Hepatic stellate cell (primary cell): ENCODE measurements at regions not wholly inside any gene's neighbourhood (a gene's known extent, or its start where the extent isn't known, plus 50 kb on each side); places are given as distances from the start of the nearest gene placed in this dataset.

Experiments
- DNase-seq: peaks from one replicate; pipeline ENCODE4 v3.0.0; 2011; ENCODE audit warnings: low spot score

GRCh38 chr2:8006626-8007025, 675.2 kb upstream of the ID2 start:
- DNase-seq: no peak

GRCh38 chr2:8009010-8009597, 672.8 kb upstream of the ID2 start:
- DNase-seq: no peak

- no peak for DNase-seq
Measured at GRCh38 chr2:8015848-8016600, 665.8 kb upstream of the ID2 start.

- DNase-seq: no peak
Measured at GRCh38 chr2:8016688-8017087, 665.2 kb upstream of the ID2 start.

- no peak for DNase-seq
Measured at GRCh38 chr2:8018956-8019355, 662.9 kb upstream of the ID2 start.

- no peak for DNase-seq
Measured at GRCh38 chr2:8019934-8020333, 661.9 kb upstream of the ID2 start.

- DNase-seq: no peak
Measured at GRCh38 chr2:8021921-8022320, 659.9 kb upstream of the ID2 start.

- no peak for DNase-seq
Measured at GRCh38 chr2:8022908-8023640, 658.8 kb upstream of the ID2 start.

- DNase-seq: no peak
Measured at GRCh38 chr2:8024506-8024905, 657.4 kb upstream of the ID2 start.

GRCh38 chr2:8026381-8026780, 655.5 kb upstream of the ID2 start:
- DNase-seq: no peak

GRCh38 chr2:8027387-8027786, 654.5 kb upstream of the ID2 start:
- no peak for DNase-seq

- DNase-seq: no peak
Measured at GRCh38 chr2:8028036-8028435, 653.8 kb upstream of the ID2 start.

GRCh38 chr2:8028436-8028835, 653.4 kb upstream of the ID2 start:
- no peak for DNase-seq

- DNase-seq: no peak
Measured at GRCh38 chr2:8028981-8029380, 652.9 kb upstream of the ID2 start.

- DNase-seq: peak; percentile 17
Measured at GRCh38 chr2:8030573-8031303, 651.1 kb upstream of the ID2 start.

- no peak for DNase-seq
Measured at GRCh38 chr2:8031370-8031769, 650.5 kb upstream of the ID2 start.

GRCh38 chr2:8033546-8034096, 648.2 kb upstream of the ID2 start:
- DNase-seq: no peak

- no peak for DNase-seq
Measured at GRCh38 chr2:8036366-8036765, 645.5 kb upstream of the ID2 start.

- no peak for DNase-seq
Measured at GRCh38 chr2:8039732-8040131, 642.1 kb upstream of the ID2 start.

- no peak for DNase-seq
Measured at GRCh38 chr2:8043295-8043694, 638.6 kb upstream of the ID2 start.

GRCh38 chr2:8044046-8044594, 637.7 kb upstream of the ID2 start:
- no peak for DNase-seq

GRCh38 chr2:8045081-8045614, 636.7 kb upstream of the ID2 start:
- no peak for DNase-seq
